ENCODE measurements at regions not wholly inside any gene's neighbourhood (a gene's known extent, or its start where the extent isn't known, plus 50 kb on each side); places are given as distances from the start of the nearest gene placed in this dataset.

- no peak for DNase-seq (ENCODE audit: low spot score)
Observed at GRCh38 chr4:173924561-173924960, 358.9 kb downstream of the FBXO8 start.

- DNase-seq (ENCODE audit: low spot score): no peak
Observed at GRCh38 chr4:173919861-173920260, 363.6 kb downstream of the FBXO8 start.

GRCh38 chr4:173919196-173919595, 364.3 kb downstream of the FBXO8 start:
- no peak for DNase-seq (ENCODE audit: low spot score)

- DNase-seq (ENCODE audit: low spot score): peak; percentile 16
Observed at GRCh38 chr4:173917255-173917960, 366.1 kb downstream of the FBXO8 start.

- no peak for DNase-seq (ENCODE audit: low spot score)
Observed at GRCh38 chr4:173913496-173913895, 370.0 kb downstream of the FBXO8 start.

GRCh38 chr4:173912384-173912783, 371.1 kb downstream of the FBXO8 start:
- DNase-seq (ENCODE audit: low spot score): no peak

GRCh38 chr4:173910891-173911290, 372.6 kb downstream of the FBXO8 start:
- DNase-seq (ENCODE audit: low spot score): no peak

- DNase-seq (ENCODE audit: low spot score): no peak
Observed at GRCh38 chr4:173909294-173909693, 374.2 kb downstream of the FBXO8 start.

GRCh38 chr4:173899813-173900212, 369.8 kb upstream of the HAND2 start:
- DNase-seq (ENCODE audit: low spot score): no peak

GRCh38 chr4:173891072-173891471, 361.0 kb upstream of the HAND2 start:
- DNase-seq (ENCODE audit: low spot score): no peak

- no peak for DNase-seq (ENCODE audit: low spot score)
Observed at GRCh38 chr4:173883821-173884220, 353.8 kb upstream of the HAND2 start.

- DNase-seq (ENCODE audit: low spot score): no peak
Observed at GRCh38 chr4:173880897-173881296, 350.9 kb upstream of the HAND2 start.

GRCh38 chr4:173879509-173879908, 349.5 kb upstream of the HAND2 start:
- DNase-seq (ENCODE audit: low spot score): no peak

- no peak for DNase-seq (ENCODE audit: low spot score)
Observed at GRCh38 chr4:173878701-173879100, 348.7 kb upstream of the HAND2 start.

GRCh38 chr4:173871643-173872042, 341.6 kb upstream of the HAND2 start:
- no peak for DNase-seq (ENCODE audit: low spot score)

GRCh38 chr4:173866322-173867026, 336.4 kb upstream of the HAND2 start:
- no peak for DNase-seq (ENCODE audit: low spot score)

- DNase-seq (ENCODE audit: low spot score): no peak
Observed at GRCh38 chr4:173862754-173863153, 332.7 kb upstream of the HAND2 start.

- DNase-seq (ENCODE audit: low spot score): no peak
Observed at GRCh38 chr4:173860094-173860493, 330.1 kb upstream of the HAND2 start.

- no peak for DNase-seq (ENCODE audit: low spot score)
Observed at GRCh38 chr4:173859091-173859713, 329.2 kb upstream of the HAND2 start.

- no peak for DNase-seq (ENCODE audit: low spot score)
Observed at GRCh38 chr4:173858471-173858870, 328.4 kb upstream of the HAND2 start.

- DNase-seq (ENCODE audit: low spot score): no peak
Observed at GRCh38 chr4:173857828-173858227, 327.8 kb upstream of the HAND2 start.

- DNase-seq (ENCODE audit: low spot score): no peak
Observed at GRCh38 chr4:173855015-173855414, 325.0 kb upstream of the HAND2 start.

GRCh38 chr4:173852775-173853174, 322.7 kb upstream of the HAND2 start:
- no peak for DNase-seq (ENCODE audit: low spot score)

Data from AG08396 (cell line).